K562 (cell line): ENCODE measurements at regions not wholly inside any gene's neighbourhood (a gene's known extent, or its start where the extent isn't known, plus 50 kb on each side); places are given as distances from the start of the nearest gene placed in this dataset.

Experiments
- CXXC5 ChIP-seq: fragments of 250-450 bp; sonication (Bioruptor Pico); IDR thresholded peaks from 2 replicates; pipeline ENCODE4 v1.8.0; 2022; ENCODE audit warnings: inconsistent platforms, mild to moderate bottlenecking, moderate library complexity
- EP300 ChIP-seq: IDR thresholded peaks from 2 replicates; pipeline ENCODE4 v1.6.1; 2012; ENCODE audit warnings: low read length, improper control_type of control experiment
- ILF3 ChIP-seq: fragments of 450-650 bp; IDR thresholded peaks from 2 replicates; pipeline ENCODE4 v1.6.1; 2018; ENCODE audit warnings: antibody characterized with exemption, mild to moderate bottlenecking, moderate library complexity, borderline replicate concordance
- NKRF ChIP-seq: fragments of 450-650 bp; IDR thresholded peaks from 2 replicates; pipeline ENCODE4 v1.6.1; 2016; ENCODE audit warnings: borderline replicate concordance
- RBM39 ChIP-seq: fragments of 200-400 bp; formaldehyde crosslinking; optimal IDR thresholded peaks from 2 replicates; pipeline ENCODE3; 2018; ENCODE audit warnings: low read depth, low read length
- RERE ChIP-seq: sonication (generic); formaldehyde crosslinking; IDR thresholded peaks from 2 replicates; pipeline ENCODE4 v1.8.0; 2023; ENCODE audit warnings: missing genetic modification reagents, mild to moderate bottlenecking, borderline replicate concordance
- U2AF1 ChIP-seq: fragments of 200-400 bp; formaldehyde crosslinking; optimal IDR thresholded peaks from 2 replicates; pipeline ENCODE3; 2017; ENCODE audit warnings: mild to moderate bottlenecking, low read depth, low read length, moderate library complexity
- U2AF2 ChIP-seq: fragments of 200-400 bp; formaldehyde crosslinking; optimal IDR thresholded peaks from 2 replicates; pipeline ENCODE3; 2017; ENCODE audit warnings: low read depth, mild to moderate bottlenecking, low read length
- ZNF785 ChIP-seq: fragments of 250-450 bp; sonication (Bioruptor Pico); IDR thresholded peaks from 2 replicates; pipeline ENCODE4 v1.4.0; 2020; ENCODE audit warnings: mild to moderate bottlenecking
- TF ChIP-seq, protein P1 (sequence below), 2 experiments: fragments of 450-650 bp; formaldehyde crosslinking in 1 of 2; IDR thresholded peaks; 2 replicates each; pipeline versions ENCODE4 v1.4.0 to v1.6.1; 2014 to 2020; ENCODE audit warnings: mild to moderate bottlenecking in 2 of 2, borderline replicate concordance in 1 of 2, low read depth in 1 of 2

GRCh38 chr16:6970171-6970857, 362.3 kb upstream of the RBFOX1 start (continued):
- TF ChIP-seq, protein P1, sequence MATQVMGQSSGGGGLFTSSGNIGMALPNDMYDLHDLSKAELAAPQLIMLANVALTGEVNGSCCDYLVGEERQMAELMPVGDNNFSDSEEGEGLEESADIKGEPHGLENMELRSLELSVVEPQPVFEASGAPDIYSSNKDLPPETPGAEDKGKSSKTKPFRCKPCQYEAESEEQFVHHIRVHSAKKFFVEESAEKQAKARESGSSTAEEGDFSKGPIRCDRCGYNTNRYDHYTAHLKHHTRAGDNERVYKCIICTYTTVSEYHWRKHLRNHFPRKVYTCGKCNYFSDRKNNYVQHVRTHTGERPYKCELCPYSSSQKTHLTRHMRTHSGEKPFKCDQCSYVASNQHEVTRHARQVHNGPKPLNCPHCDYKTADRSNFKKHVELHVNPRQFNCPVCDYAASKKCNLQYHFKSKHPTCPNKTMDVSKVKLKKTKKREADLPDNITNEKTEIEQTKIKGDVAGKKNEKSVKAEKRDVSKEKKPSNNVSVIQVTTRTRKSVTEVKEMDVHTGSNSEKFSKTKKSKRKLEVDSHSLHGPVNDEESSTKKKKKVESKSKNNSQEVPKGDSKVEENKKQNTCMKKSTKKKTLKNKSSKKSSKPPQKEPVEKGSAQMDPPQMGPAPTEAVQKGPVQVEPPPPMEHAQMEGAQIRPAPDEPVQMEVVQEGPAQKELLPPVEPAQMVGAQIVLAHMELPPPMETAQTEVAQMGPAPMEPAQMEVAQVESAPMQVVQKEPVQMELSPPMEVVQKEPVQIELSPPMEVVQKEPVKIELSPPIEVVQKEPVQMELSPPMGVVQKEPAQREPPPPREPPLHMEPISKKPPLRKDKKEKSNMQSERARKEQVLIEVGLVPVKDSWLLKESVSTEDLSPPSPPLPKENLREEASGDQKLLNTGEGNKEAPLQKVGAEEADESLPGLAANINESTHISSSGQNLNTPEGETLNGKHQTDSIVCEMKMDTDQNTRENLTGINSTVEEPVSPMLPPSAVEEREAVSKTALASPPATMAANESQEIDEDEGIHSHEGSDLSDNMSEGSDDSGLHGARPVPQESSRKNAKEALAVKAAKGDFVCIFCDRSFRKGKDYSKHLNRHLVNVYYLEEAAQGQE (IDR thresholded peaks at IDR 0.05; ENCODE audit: borderline replicate concordance) = no peak
- TF ChIP-seq, protein P1 (CRISPR knock-in tag; IDR thresholded peaks at IDR 0.05; ENCODE audit: low read depth) = no peak
- TF ChIP-seq RBM39 (no peak), U2AF2 (no peak), ILF3 (no peak), ZNF785 (CRISPR knock-in tag) (no peak), CXXC5 (CRISPR knock-in tag) (no peak), RERE (CRISPR knock-in tag) (no peak), NKRF (no peak), EP300 (no peak), U2AF1 (no peak)
